SK-N-SH treated with all-trans-retinoic acid at 6 μM for 48 hours (cell line): ENCODE measurements at regions not wholly inside any gene's neighbourhood (a gene's known extent, or its start where the extent isn't known, plus 50 kb on each side); places are given as distances from the start of the nearest gene placed in this dataset.

Experiments used
- ATAC-seq: fragments of 200-7000 bp; cut with Tn5 transposase; 3 replicates; pipeline ENCODE4 v1.9.1; 2020; ENCODE audit warnings: mild to moderate bottlenecking, moderate library complexity
- ARNTL ChIP-seq: fragments of 450-650 bp; formaldehyde crosslinking; IDR thresholded peaks from 2 replicates; pipeline ENCODE4 v1.5.0; 2020; ENCODE audit warnings: low read depth, mild to moderate bottlenecking, moderate library complexity, borderline replicate concordance
- BACH2 ChIP-seq: fragments of 250-450 bp; sonication (Bioruptor Pico); IDR thresholded peaks from 2 replicates; pipeline ENCODE4 v1.9.0; 2021; ENCODE audit warnings: mild to moderate bottlenecking, borderline replicate concordance
- CREB5 ChIP-seq: fragments of 250-450 bp; sonication (Bioruptor Pico); IDR thresholded peaks from 2 replicates; pipeline ENCODE4 v1.5.1; 2020; ENCODE audit warnings: low read depth, mild to moderate bottlenecking, moderate library complexity
- CSRNP3 ChIP-seq: fragments of 250-450 bp; sonication (Bioruptor Pico); IDR thresholded peaks from 2 replicates; pipeline ENCODE4 v1.5.1; 2021; ENCODE audit warnings: mild to moderate bottlenecking, moderate library complexity
- ESRRG ChIP-seq: fragments of 250-450 bp; sonication (Bioruptor Pico); IDR thresholded peaks from 2 replicates; pipeline ENCODE4 v1.6.1; 2021; ENCODE audit warnings: mild to moderate bottlenecking
- GLIS3 ChIP-seq: fragments of 250-450 bp; sonication (Bioruptor Pico); IDR thresholded peaks from 2 replicates; pipeline ENCODE4 v1.5.0; 2020; ENCODE audit warnings: mild to moderate bottlenecking, moderate library complexity
- ISL1 ChIP-seq: fragments of 250-450 bp; sonication (Bioruptor Pico); IDR thresholded peaks from 2 replicates; pipeline ENCODE4 v2.1.2; 2022; ENCODE audit warnings: mild to moderate bottlenecking, moderate library complexity
- POU6F1 ChIP-seq: fragments of 250-450 bp; sonication (Bioruptor Pico); IDR thresholded peaks from 2 replicates; pipeline ENCODE4 v1.8.0; 2021; ENCODE audit warnings: low read depth, mild to moderate bottlenecking, moderate library complexity, borderline replicate concordance
- SNAI2 ChIP-seq: fragments of 250-450 bp; sonication (Bioruptor Pico); IDR thresholded peaks from 2 replicates; pipeline ENCODE4 v1.5.0; 2020; ENCODE audit warnings: mild to moderate bottlenecking, moderate library complexity
- TCF4 ChIP-seq: fragments of 250-450 bp; sonication (Bioruptor Pico); IDR thresholded peaks from 2 replicates; pipeline ENCODE4 v1.8.0; 2021; ENCODE audit warnings: mild to moderate bottlenecking, moderate library complexity, borderline replicate concordance
- TOX ChIP-seq: fragments of 250-450 bp; sonication (Bioruptor Pico); IDR thresholded peaks from 2 replicates; pipeline ENCODE4 v1.8.0; 2021; ENCODE audit warnings: mild to moderate bottlenecking, moderate library complexity, borderline replicate concordance
- TSHZ2 ChIP-seq: fragments of 250-450 bp; sonication (Bioruptor Pico); IDR thresholded peaks from 2 replicates; pipeline ENCODE4 v1.5.0; 2020; ENCODE audit warnings: mild to moderate bottlenecking, moderate library complexity
- ZFP3 ChIP-seq: fragments of 250-450 bp; sonication (Bioruptor Pico); IDR thresholded peaks from 2 replicates; pipeline ENCODE4 v1.5.0; 2020; ENCODE audit warnings: mild to moderate bottlenecking, moderate library complexity
- ZFP30 ChIP-seq: fragments of 450-650 bp; formaldehyde crosslinking; IDR thresholded peaks from 2 replicates; pipeline ENCODE4 v1.5.0; 2022; ENCODE audit warnings: mild to moderate bottlenecking, moderate library complexity
- TF ChIP-seq, protein P1 (sequence below): fragments of 250-450 bp; sonication (Bioruptor Pico); IDR thresholded peaks from 2 replicates; pipeline ENCODE4 v1.8.0; 2020; ENCODE audit warnings: mild to moderate bottlenecking, moderate library complexity, borderline replicate concordance

GRCh38 chr14:101039031-101039754 lies 135.7 kb upstream of the RTL1 start (continued):
- TF ChIP-seq CSRNP3, result no peak
- TF ChIP-seq TCF4 (CRISPR knock-in tag), result no peak

GRCh38 chr14:101039755-101040138 lies 136.2 kb upstream of the RTL1 start:
- TF ChIP-seq ESRRG (CRISPR knock-in tag) (no peak), POU6F1 (CRISPR knock-in tag) (no peak), CSRNP3 (no peak), BACH2 (CRISPR knock-in tag) (no peak), ISL1 (CRISPR knock-in tag) (no peak), CREB5 (no peak), TOX (CRISPR knock-in tag) (no peak), ZFP30 (CRISPR knock-in tag) (no peak)
- TF ChIP-seq, protein P1, sequence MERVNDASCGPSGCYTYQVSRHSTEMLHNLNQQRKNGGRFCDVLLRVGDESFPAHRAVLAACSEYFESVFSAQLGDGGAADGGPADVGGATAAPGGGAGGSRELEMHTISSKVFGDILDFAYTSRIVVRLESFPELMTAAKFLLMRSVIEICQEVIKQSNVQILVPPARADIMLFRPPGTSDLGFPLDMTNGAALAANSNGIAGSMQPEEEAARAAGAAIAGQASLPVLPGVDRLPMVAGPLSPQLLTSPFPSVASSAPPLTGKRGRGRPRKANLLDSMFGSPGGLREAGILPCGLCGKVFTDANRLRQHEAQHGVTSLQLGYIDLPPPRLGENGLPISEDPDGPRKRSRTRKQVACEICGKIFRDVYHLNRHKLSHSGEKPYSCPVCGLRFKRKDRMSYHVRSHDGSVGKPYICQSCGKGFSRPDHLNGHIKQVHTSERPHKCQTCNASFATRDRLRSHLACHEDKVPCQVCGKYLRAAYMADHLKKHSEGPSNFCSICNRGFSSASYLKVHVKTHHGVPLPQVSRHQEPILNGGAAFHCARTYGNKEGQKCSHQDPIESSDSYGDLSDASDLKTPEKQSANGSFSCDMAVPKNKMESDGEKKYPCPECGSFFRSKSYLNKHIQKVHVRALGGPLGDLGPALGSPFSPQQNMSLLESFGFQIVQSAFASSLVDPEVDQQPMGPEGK (CRISPR knock-in tag), result no peak
- no peak for ATAC-seq

GRCh38 chr14:101040538-101041442 lies 137.3 kb upstream of the RTL1 start:
- ATAC-seq, result no peak
- TF ChIP-seq ISL1 (CRISPR knock-in tag) (no peak), ZFP30 (CRISPR knock-in tag) (no peak), SNAI2 (CRISPR knock-in tag) (no peak), CREB5 (no peak), ARNTL (CRISPR knock-in tag) (no peak), ZFP3 (CRISPR knock-in tag) (no peak), TCF4 (CRISPR knock-in tag) (no peak), TSHZ2 (CRISPR knock-in tag) (no peak), GLIS3 (CRISPR knock-in tag) (no peak)
